ENCODE measurements at regions not wholly inside any gene's neighbourhood (a gene's known extent, or its start where the extent isn't known, plus 50 kb on each side); places are given as distances from the start of the nearest gene placed in this dataset.
"Not testable (repeated sequence)": the region's sequence is repeated elsewhere in the genome, so short reads cannot be mapped to it uniquely, and the experiment has no call there.

DNA sequence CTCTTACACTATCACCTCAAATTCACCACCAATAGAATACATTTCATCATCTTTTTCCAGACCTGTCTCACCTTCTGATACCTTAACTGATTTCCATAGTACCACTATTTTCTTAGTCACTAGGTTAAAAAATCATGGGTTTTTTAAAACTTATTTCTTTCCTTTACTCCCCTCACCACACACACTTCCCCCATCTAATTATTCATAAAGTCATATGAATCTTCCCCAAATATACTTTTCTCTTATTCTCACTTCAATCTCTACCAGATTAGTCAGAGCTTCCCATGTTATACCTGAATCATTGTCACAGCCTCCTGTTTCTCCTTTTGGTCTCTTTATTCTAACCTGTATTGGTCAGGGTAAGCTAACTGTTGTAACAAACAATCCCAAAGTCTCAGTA lies 696.3 kb downstream of the BCL11A start:
- FAIRE-seq: no peak

- no peak for FAIRE-seq
Measured at GRCh38 chr2:59856391-59856790, 697.1 kb downstream of the BCL11A start.

GRCh38 chr2:59853032-59853431 lies 700.4 kb downstream of the BCL11A start:
- no peak for FAIRE-seq

DNA sequence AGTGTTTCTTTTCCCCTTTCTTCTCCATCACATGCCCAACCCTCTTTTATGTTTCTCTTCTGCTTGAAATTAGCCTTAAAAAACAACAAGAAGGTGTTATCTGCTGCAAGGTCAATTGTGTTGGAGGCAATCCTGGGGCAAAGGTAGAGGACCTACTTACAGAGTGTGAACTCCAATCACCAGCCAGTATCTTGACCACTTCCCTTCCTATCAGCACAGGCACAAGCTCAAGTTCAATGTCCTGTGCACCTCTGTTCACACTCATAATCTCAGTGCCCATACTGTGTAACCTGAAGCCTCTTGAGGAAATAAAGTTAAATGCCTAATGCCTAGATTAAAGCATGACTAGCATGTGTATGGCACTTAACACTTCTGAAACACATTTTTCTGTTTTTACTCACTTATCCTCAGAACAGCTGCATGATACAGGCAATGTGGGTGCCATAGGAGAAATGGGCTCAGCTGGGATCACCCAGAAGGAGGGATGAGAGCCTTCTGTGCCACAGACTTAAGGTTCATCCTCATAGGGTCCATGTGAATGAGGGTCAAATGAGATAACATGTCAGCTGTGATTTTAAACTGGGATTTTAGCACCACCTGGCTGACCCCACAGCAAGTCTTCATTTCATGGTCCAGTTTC lies 701.5 kb downstream of the BCL11A start:
- FAIRE-seq: no peak

DNA sequence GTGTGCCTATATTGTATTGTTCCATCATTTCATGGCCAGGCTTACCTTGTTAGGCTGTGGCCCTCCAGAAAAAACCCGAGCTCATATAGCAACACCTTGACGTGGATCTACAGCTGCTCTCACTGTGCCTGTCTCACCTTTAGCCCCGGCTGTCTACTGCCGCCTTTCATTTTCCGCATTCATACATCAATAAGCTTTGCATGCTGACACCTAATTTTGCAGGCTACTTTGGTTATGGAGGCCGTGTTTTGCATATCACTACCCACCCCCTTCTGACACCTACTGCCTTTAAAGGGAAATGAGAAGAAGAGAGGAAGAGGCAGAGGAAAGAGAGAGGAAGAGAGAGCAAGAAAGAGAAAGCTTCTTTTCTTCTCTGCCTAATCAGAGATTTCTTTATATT lies 702.9 kb downstream of the BCL11A start:
- no peak for FAIRE-seq

DNA sequence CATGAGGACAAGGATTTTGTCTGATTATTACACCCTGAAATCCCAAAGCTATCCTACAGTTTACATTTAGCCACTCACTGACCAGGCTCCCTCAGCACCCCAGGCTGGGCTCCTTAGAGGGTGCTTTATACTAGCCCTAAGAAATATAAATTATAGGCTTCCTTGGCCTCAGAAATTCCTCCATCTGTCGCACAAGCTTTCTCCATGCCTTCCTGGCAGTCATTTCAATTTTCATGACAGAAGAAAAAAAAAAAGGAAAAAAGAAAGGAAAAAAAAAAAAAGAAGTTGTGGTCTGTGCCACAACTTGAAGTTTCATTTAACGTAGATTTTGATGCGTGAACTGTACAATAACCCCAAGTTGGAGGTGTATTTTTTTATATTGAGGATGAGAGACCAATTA lies 719.5 kb downstream of the BCL11A start:
- no peak for FAIRE-seq

DNA sequence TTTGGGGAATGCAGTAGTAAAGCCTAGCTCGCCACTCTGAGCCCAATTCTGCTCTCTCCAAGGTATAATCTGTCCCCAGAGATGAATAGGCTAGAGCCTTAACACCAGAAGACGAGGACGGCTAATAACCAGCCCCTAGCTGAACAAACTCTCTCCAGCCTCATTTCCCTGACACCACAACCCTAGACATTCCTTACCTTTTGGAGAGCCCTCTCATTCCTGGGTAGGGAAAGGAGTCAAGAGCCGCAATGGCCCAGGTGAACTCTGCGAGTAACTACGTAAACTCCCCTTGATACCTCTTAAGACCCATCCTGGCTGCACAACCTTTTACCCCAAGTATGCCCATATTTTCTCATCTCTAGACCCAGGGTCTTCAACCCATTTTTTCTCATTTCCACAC lies 722.9 kb downstream of the BCL11A start:
- no peak for FAIRE-seq

- FAIRE-seq: no peak
Measured at GRCh38 chr2:59827677-59828076, 725.8 kb downstream of the BCL11A start.

GRCh38 chr2:59826177-59826576 lies 727.3 kb downstream of the BCL11A start:
- FAIRE-seq: no peak

DNA sequence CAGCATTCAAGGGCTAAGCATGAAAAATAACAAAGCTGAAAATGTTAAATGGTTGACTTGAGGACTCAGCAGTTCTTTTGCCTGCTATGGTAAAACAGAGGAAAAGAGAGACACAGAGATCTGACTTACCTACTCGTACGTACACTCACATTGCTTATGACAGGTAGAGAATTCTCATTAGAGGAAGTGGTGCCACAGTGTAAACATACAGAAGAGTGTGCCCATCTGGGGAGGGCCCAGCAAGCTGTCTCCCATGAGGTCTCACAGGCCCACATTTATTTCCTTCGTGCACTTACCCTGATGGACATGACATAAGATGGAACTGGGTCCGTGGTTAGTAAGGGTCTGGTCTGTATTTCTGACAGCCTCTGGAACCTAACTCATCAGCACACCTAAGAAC lies 729.1 kb downstream of the BCL11A start:
- no peak for FAIRE-seq

DNA sequence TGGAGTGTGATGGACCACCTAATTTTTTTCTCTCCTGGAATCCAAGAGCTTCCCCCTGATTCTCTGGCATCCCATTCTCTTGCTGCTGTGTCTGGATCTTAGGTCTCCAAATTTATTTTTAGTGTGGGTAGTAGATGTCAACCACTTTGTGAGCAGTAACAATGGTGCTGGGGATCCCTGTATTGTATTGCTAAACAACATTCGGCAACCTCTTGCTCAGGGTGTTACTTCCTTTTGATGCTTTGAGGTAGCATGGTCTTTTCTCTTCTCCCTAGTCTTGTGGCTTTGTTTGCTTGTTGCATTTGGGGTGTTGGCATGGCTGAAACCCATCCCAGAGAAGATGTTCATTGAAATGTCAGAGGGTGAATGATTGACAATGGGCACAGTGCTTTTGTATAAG lies 737.4 kb downstream of the BCL11A start:
- no peak for FAIRE-seq

GRCh38 chr2:59810283-59810682 lies 743.2 kb downstream of the BCL11A start:
- FAIRE-seq: not testable (repeated sequence)

GRCh38 chr2:59806486-59806885 lies 747.0 kb downstream of the BCL11A start:
- FAIRE-seq: no peak

DNA sequence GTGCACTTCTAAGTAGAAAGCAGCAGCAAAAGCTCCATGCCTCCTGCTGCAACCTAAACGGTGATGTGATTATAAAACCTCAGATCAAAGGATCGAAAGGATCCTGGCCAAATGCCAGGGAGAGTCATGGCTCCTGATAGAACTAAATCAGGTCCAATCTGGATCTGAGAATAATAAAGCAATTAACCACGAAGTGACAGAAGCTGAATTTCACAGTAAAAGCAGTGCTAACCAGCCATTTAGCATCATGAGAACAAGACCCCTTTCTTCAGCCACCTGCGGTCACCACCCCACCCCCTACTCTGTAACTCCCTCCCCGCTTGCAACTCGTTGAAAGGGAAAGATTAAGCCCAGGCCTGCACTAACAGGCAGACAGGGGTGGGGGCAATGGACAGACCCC lies 748.7 kb downstream of the BCL11A start:
- no peak for FAIRE-seq

GRCh38 chr2:59803586-59803985 lies 749.9 kb downstream of the BCL11A start:
- no peak for FAIRE-seq

DNA sequence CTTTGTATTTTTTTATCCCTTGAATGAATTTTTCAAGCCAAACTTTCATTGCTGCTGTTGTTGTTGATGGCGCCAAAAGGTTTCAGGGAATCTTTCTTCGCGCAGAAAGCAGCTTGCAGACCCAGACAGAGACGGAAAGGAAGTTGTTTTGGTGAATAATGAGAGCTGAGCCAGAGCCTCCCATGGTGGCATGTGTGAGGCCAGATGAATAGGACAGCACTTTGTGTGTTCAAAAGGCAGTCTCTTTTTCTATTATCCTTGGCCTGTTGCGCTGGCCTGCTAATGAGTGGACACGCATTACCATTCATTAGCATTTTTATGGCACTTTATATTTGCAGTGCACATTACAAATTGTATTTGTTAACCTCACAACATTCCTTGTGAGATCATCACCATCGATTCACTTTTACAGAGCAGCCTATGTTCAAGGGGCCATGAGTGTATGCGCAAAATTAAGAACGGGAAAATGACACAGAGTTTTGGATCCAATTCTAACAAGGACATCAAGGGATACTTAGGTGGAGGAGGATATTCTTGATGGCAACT lies 754.7 kb downstream of the BCL11A start:
- FAIRE-seq: no peak

GRCh38 chr2:59791004-59791618 lies 762.3 kb downstream of the BCL11A start:
- no peak for FAIRE-seq

DNA sequence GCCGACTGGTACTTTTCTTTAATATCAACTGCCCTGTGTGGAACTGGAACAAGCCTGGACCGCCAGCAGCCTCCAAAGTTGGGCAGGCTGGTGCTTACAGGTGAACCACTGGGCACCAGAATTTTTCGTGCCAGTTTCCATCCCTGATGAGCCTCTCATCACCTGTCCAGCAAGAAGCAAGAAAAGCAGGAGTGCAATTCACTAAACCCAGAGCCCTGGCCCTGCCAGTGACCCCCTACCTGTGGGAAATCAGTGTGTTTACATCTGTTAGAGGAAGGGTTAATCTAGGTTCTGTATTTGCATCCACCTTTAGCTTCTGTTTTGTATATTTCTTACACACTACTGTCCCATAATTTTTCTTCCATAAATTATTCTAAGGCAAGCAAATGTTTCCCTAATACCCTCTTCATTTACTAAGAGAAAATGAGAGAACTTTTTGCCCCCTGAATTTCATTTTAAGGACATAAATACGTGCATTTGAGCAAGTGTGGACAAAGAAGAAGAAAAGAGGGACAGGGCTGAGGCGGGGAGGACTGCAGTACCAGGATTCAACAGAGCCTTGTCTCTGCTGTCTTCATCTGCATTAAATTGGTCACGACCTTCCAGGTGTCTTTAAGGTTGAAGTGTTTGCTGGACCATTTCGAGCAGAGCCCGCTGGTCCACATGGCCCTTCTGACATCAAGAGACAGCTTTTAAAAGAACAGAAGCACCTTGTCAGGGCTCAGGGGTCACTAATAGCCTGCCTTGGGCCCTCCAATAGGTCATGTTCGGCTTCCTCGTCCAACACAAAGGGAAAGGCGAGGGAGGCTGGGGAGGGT lies 763.1 kb downstream of the BCL11A start:
- FAIRE-seq: no peak

- no peak for FAIRE-seq
Measured at GRCh38 chr2:59789523-59789922, 763.9 kb downstream of the BCL11A start.

- FAIRE-seq: no peak
Measured at GRCh38 chr2:59787095-59787494, 766.4 kb downstream of the BCL11A start.

- FAIRE-seq: no peak
Measured at GRCh38 chr2:59786684-59787083, 766.8 kb downstream of the BCL11A start.

- FAIRE-seq: no peak
Measured at GRCh38 chr2:59779571-59779970, 773.9 kb downstream of the BCL11A start.

DNA sequence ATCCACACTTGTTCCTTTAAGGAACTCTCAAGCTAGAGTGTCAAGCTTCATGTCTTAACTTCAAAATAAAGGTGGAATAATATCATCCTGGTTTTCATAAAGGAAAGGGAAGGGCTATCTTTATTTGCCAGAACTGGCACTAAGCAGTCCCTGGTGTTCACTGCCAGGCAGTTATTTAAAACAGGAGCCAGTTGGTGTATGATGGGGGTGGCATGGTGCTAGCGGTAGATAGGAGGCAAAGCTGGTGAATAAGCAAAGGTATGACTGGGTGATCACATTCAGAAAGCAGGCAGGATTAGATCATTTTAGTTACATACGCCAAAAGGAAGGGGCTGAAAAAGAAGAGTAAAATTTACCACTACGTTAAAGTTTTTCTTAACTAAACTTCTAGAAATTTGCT lies 776.3 kb downstream of the BCL11A start:
- no peak for FAIRE-seq

DNA sequence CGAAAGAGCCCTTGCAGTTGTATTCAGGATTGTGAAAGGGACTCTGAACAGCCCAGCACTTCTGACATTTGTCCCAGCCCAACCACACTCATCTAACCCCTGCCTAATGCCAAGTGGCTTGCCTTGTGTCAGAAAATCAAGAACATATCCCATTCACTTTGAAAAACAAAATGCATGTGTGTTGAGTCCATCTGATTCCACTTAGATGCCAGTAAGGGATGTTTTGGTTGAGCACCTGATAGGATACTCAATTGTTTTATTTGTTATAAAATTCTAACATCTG lies 776.8 kb downstream of the BCL11A start:
- no peak for FAIRE-seq
